ENCODE measurements at regions not wholly inside any gene's neighbourhood (a gene's known extent, or its start where the extent isn't known, plus 50 kb on each side); places are given as distances from the start of the nearest gene placed in this dataset.
"Not testable (repeated sequence)": the region's sequence is repeated elsewhere in the genome, so short reads cannot be mapped to it uniquely, and the experiment has no call there.

GRCh38 chr5:136598802-136599404 lies 233.6 kb upstream of the TRPC7 start:
- 51 to 59% methylated on average over 3 of the region's 3 CpGs for WGBS, 2 donors
- no peak for TF ChIP-seq POLR2A (IDR thresholded peaks at IDR 0.05)
- no peak for TF ChIP-seq CTCF (IDR thresholded peaks at IDR 0.05)
- H3K4me3 ChIP-seq (ENCODE audit: low read depth, poor library complexity, severe bottlenecking): no peak overlapping the region
- intact Hi-C loops (cut with DNase I; ENCODE audit: low total_unique reads): no loop called here
- DNase-seq (ENCODE audit: low spot score in 2 of 2): no peak

- TF ChIP-seq CTCF (IDR thresholded peaks at IDR 0.05) (no peak), POLR2A (IDR thresholded peaks at IDR 0.05) (no peak)
- 74 to 76% methylated on average over 2 of the region's 2 CpGs for WGBS, 2 donors
- DNase-seq (ENCODE audit: low spot score in 2 of 2): no peak
- intact Hi-C loops (cut with DNase I; ENCODE audit: low total_unique reads): no loop called here
- no peak overlapping the region for H3K4me3 ChIP-seq (ENCODE audit: low read depth, poor library complexity, severe bottlenecking)
These were observed 229.1 kb upstream of the TRPC7 start for GRCh38 chr5:136594416-136594815.

DNA sequence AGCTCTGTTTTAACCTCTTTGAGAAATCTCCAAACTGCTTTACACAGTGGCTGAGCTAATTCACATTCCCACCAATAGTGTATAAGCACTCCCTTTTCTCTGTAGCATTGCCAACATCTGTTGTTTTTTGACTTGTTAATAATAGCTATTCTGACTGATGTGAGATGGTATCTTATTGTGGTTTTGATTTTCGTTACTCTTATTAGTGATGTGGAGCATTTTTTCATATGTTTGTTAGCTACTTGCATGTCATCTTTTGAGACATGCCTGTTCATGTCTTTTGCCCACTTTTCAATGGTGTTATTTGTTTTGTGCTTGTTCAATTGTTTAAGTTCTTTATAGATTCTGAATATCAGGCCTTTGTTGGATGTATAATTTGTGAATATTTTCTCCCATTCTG lies 225.2 kb upstream of the TRPC7 start:
- intact Hi-C loops (cut with DNase I; ENCODE audit: low total_unique reads): no loop called here
- WGBS, 2 donors: 45 to 50% methylated on average over 1 of the region's 1 CpG
- H3K4me3 ChIP-seq (ENCODE audit: low read depth, poor library complexity, severe bottlenecking): no peak overlapping the region
- no peak for TF ChIP-seq CTCF (IDR thresholded peaks at IDR 0.05)
- TF ChIP-seq POLR2A (IDR thresholded peaks at IDR 0.05): no peak
- DNase-seq (ENCODE audit: low spot score in 2 of 2): no peak

DNA sequence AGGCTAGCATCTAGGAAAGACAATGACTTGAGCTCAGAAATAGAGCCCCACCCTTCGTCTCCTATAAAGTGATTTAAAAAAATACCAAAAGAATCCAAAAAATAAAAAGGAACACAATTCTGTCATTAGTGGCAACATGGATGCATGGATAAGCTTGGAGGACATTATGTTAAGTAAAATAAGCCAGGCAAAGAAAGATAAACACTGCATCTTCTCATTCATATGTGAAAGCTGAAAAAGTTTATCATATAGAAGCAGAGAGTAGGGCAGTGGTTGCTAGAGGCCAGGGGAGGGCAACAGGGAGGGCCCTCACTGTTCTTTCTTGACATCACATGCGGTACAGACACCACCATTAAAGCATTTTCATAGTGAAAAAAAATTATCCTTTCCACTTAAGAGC lies 220.9 kb upstream of the TRPC7 start:
- intact Hi-C loops (cut with DNase I; ENCODE audit: low total_unique reads): no loop called here
- no peak overlapping the region for H3K4me3 ChIP-seq (ENCODE audit: low read depth, poor library complexity, severe bottlenecking)
- no peak for TF ChIP-seq POLR2A (IDR thresholded peaks at IDR 0.05)
- no peak for TF ChIP-seq CTCF (IDR thresholded peaks at IDR 0.05)
- WGBS, 2 donors: 73 to 75% methylated on average over 2 of the region's 2 CpGs
- no peak for DNase-seq (ENCODE audit: low spot score in 2 of 2)

DNA sequence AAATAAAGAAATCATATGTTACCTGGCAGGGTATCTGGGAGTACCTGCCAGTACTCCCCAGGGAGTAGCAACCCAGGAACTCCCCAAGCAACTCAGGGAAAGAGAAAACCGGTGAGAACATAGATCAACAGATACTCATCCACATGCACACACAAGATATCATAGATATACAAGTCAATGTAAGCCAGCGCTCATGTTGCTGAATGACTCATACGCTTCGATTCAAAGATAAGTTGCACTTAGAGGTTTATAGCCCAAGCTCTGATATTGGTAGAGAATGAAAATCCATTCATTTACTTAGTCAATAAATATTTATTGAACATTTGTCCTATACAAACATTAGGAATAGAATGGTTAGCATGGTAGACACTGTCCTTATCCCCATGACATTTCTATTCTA lies 219.1 kb upstream of the TRPC7 start:
- no peak for DNase-seq (ENCODE audit: low spot score in 2 of 2)
- no peak for TF ChIP-seq CTCF (IDR thresholded peaks at IDR 0.05)
- no peak for TF ChIP-seq POLR2A (IDR thresholded peaks at IDR 0.05)
- intact Hi-C loops (cut with DNase I; ENCODE audit: low total_unique reads): no loop called here
- 77 to 82% methylated on average over 4 of the region's 4 CpGs for WGBS, 2 donors
- no peak overlapping the region for H3K4me3 ChIP-seq (ENCODE audit: low read depth, poor library complexity, severe bottlenecking)

DNA sequence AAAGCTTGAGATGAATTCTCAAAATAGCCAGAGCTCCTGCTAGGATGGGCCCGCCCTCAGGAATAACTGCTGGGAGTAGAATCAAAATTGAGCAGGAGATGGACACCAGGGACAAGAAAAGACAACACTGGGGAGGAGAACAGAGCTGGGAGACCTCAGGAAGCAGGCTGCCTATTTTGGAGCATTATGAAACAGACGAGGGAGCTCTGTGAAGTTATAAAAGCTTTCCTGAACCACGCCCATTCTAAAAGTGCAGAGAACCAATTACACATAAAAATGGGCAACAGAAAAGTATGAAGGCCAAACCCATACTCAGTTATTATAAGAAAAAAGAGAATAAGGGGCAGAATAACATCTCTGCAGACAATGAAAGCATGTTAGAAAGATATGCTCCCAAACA lies 213.9 kb upstream of the TRPC7 start:
- DNase-seq (ENCODE audit: low spot score in 2 of 2): no peak
- intact Hi-C loops (cut with DNase I; ENCODE audit: low total_unique reads): no loop called here
- TF ChIP-seq CTCF (IDR thresholded peaks at IDR 0.05) (no peak), POLR2A (IDR thresholded peaks at IDR 0.05) (no peak)
- H3K4me3 ChIP-seq (ENCODE audit: low read depth, poor library complexity, severe bottlenecking): no peak overlapping the region
- WGBS, 2 donors: 56 to 61% methylated on average over 3 of the region's 3 CpGs

DNA sequence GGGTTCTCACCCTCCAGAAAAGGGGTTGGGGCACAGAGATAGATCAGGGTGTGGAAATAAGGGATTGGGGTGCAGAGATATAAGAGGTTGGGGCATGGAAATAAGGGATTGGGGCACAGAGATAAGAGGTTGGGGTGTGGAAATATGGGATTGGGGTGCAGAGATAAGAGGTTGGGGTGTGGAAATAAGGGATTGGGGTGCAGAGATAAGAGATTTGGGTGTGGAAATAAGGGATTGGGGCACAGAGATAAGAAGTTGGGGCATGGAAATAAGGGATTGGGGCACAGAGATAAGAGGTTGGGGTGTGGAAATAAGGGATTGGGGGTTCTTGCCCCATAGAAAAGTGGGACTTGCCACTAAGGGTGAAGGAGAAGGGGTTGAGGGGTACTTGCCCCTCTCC lies 204.5 kb upstream of the TRPC7 start:
- DNase-seq (ENCODE audit: low spot score in 2 of 2); H3K4me3 ChIP-seq (ENCODE audit: low read depth, poor library complexity, severe bottlenecking); intact Hi-C loops (cut with DNase I; ENCODE audit: low total_unique reads): not testable (repeated sequence)

GRCh38 chr5:136565457-136565856 lies 200.1 kb upstream of the TRPC7 start:
- intact Hi-C loops (cut with DNase I; ENCODE audit: low total_unique reads); DNase-seq (ENCODE audit: low spot score in 2 of 2); H3K4me3 ChIP-seq (ENCODE audit: low read depth, poor library complexity, severe bottlenecking): not testable (repeated sequence)
- WGBS, 2 donors: 51 to 74% methylated on average over 3 of the region's 3 CpGs

DNA sequence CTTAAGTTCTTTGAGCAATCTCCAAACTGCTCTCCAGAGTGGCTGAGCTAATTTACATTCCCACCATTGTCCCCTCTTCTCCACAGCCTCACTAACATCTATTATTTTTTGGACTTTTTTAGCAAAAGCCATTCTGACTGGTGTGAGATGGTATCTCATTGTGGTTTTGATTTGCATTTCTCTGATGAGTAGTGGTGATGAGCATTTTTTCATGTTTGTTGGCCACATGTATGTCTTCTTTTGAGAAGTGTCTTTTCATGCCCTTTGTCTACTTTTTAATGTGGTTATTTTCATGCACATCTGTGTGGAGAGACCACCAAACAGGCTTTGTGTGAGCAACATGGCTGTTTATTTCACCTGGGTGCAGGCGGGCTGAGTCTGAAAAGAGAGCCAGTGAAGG lies 199.7 kb upstream of the TRPC7 start:
- WGBS, 2 donors: 91 to 96% methylated on average over 1 of the region's 1 CpG
- intact Hi-C loops (cut with DNase I; ENCODE audit: low total_unique reads); H3K4me3 ChIP-seq (ENCODE audit: low read depth, poor library complexity, severe bottlenecking); DNase-seq (ENCODE audit: low spot score in 2 of 2): not testable (repeated sequence)

All from lower leg skin (tissue), 4 donors.